H9 (cell line): ENCODE measurements at regions not wholly inside any gene's neighbourhood (a gene's known extent, or its start where the extent isn't known, plus 50 kb on each side); places are given as distances from the start of the nearest gene placed in this dataset.

Experiments
- DNase-seq: peaks from one replicate; pipeline ENCODE4 v3.0.0-alpha.2; 2017
- H2AFZ ChIP-seq: one replicate; pipeline ENCODE4 v1.6.1; 2013; ENCODE audit warnings: mild to moderate bottlenecking, low read length, control low read depth, moderate library complexity
- H2AK5ac ChIP-seq: 2 replicates; pipeline ENCODE4 v1.6.1; 2013; ENCODE audit warnings: low read length, control low read depth, mixed read lengths; ENCODE audit not compliant: insufficient read length
- H2BK120ac ChIP-seq: one replicate; pipeline ENCODE4 v1.6.1; 2013; ENCODE audit warnings: low read depth, mild to moderate bottlenecking, low read length, control low read depth, inconsistent platforms; ENCODE audit not compliant: poor library complexity, severe bottlenecking
- H2BK12ac ChIP-seq: 2 replicates; pipeline ENCODE4 v1.6.1; 2013; ENCODE audit warnings: low read length, control low read depth, mixed read lengths, low read depth; ENCODE audit not compliant: insufficient read length
- H2BK15ac ChIP-seq: 2 replicates; pipeline ENCODE4 v1.6.1; 2013; ENCODE audit warnings: low read depth, low read length, control low read depth
- H2BK20ac ChIP-seq: one replicate; pipeline ENCODE4 v1.6.1; 2013; ENCODE audit warnings: low read depth, mild to moderate bottlenecking, low read length, control low read depth, inconsistent platforms; ENCODE audit not compliant: poor library complexity, severe bottlenecking
- H2BK5ac ChIP-seq: 2 replicates; pipeline ENCODE4 v1.6.1; 2013; ENCODE audit warnings: low read length, control low read depth, mixed read lengths; ENCODE audit not compliant: insufficient read length
- H3K14ac ChIP-seq: 2 replicates; pipeline ENCODE4 v1.6.1; 2013; ENCODE audit warnings: low read length, control low read depth; ENCODE audit not compliant: insufficient read depth
- H3K18ac ChIP-seq: 2 replicates; pipeline ENCODE4 v1.6.1; 2013; ENCODE audit warnings: low read depth, mild to moderate bottlenecking, mixed read lengths, low read length, control low read depth; ENCODE audit not compliant: insufficient read length
- H3K23ac ChIP-seq: 2 replicates; pipeline ENCODE4 v1.6.1; 2013; ENCODE audit warnings: low read length, control low read depth, mixed read lengths, low read depth; ENCODE audit not compliant: insufficient read length
- H3K23me2 ChIP-seq: 2 replicates; pipeline ENCODE4 v1.6.1; 2013; ENCODE audit warnings: low read depth, mild to moderate bottlenecking, mixed read lengths, low read length, control low read depth; ENCODE audit not compliant: insufficient read length, poor library complexity, severe bottlenecking
- H3K27ac ChIP-seq: 2 replicates; pipeline ENCODE4 v1.5.1; 2013; ENCODE audit warnings: low read length, control low read depth, mixed read lengths, low read depth; ENCODE audit not compliant: insufficient read length
- H3K27me3 ChIP-seq: 2 replicates; pipeline ENCODE4 v1.6.1; 2013; ENCODE audit warnings: low read length, control low read depth, inconsistent platforms; ENCODE audit not compliant: insufficient read depth
- H3K4ac ChIP-seq: 2 replicates; pipeline ENCODE4 v1.6.1; 2013; ENCODE audit warnings: low read depth, mild to moderate bottlenecking, control low read depth, inconsistent platforms, low read length, moderate library complexity
- H3K4me1 ChIP-seq: 2 replicates; pipeline ENCODE4 v1.6.1; 2013; ENCODE audit warnings: low read length, control low read depth, inconsistent platforms; ENCODE audit not compliant: insufficient read depth
- H3K4me2 ChIP-seq: 2 replicates; pipeline ENCODE4 v1.6.1; 2013; ENCODE audit warnings: low read length, control low read depth, mixed read lengths; ENCODE audit not compliant: insufficient read length, insufficient read depth
- H3K56ac ChIP-seq: 2 replicates; pipeline ENCODE4 v1.6.1; 2013; ENCODE audit warnings: low read depth, mild to moderate bottlenecking, mixed read lengths, low read length, control low read depth; ENCODE audit not compliant: insufficient read length
- H3K79me1 ChIP-seq: 2 replicates; pipeline ENCODE4 v1.6.1; 2013; ENCODE audit warnings: low read depth, mild to moderate bottlenecking, moderate library complexity, low read length, control low read depth, inconsistent platforms; ENCODE audit not compliant: insufficient read depth, poor library complexity, severe bottlenecking
- H3K79me2 ChIP-seq: 2 replicates; pipeline ENCODE4 v1.6.1; 2013; ENCODE audit warnings: low read length, control low read depth, inconsistent platforms; ENCODE audit not compliant: insufficient read depth
- H3K9ac ChIP-seq: 2 replicates; pipeline ENCODE4 v1.6.1; 2013; ENCODE audit warnings: low read length, control low read depth, mixed read lengths; ENCODE audit not compliant: insufficient read length; ENCODE audit errors: extremely low read depth
- H3K9me3 ChIP-seq: one replicate; pipeline ENCODE4 v1.6.1; 2013; ENCODE audit warnings: low read depth, low read length, inconsistent platforms; ENCODE audit not compliant: control insufficient read depth
- H3T11ph ChIP-seq: one replicate; pipeline ENCODE4 v1.6.1; 2013; ENCODE audit warnings: mild to moderate bottlenecking, low read length, control low read depth, inconsistent platforms
- H4K20me1 ChIP-seq: one replicate; pipeline ENCODE4 v1.6.1; 2013; ENCODE audit not compliant: control insufficient read depth, insufficient read length, insufficient read depth
- H4K5ac ChIP-seq: 2 replicates; pipeline ENCODE4 v1.6.1; 2013; ENCODE audit warnings: low read depth, mild to moderate bottlenecking, mixed read lengths, low read length, control low read depth; ENCODE audit not compliant: insufficient read length
- H4K8ac ChIP-seq: replicated peaks from 2 replicates; pipeline ENCODE4 v1.6.1; 2013; ENCODE audit warnings: low read length, control low read depth, mixed read lengths, low read depth; ENCODE audit not compliant: insufficient read length
- H4K91ac ChIP-seq: 2 replicates; pipeline ENCODE4 v1.6.1; 2013; ENCODE audit warnings: low read depth, mild to moderate bottlenecking, moderate library complexity, mixed read lengths, low read length, control low read depth; ENCODE audit not compliant: insufficient read length
- H3K27ac Mint-ChIP-seq, 3 experiments: 2 replicates in 2 of 3; 3 replicates in 1 of 3; pipeline ENCODE4 v1.8.0; 2020 to 2021; ENCODE audit warnings: mixed read lengths in 3 of 3, mild to moderate bottlenecking in 1 of 3, moderate library complexity in 1 of 3
- H3K27me3 Mint-ChIP-seq: 2 replicates; pipeline ENCODE4 v1.8.0; 2021; ENCODE audit warnings: low read depth, mild to moderate bottlenecking, moderate library complexity, mixed read lengths
- H3K36me3 Mint-ChIP-seq, 3 experiments: 2 replicates in 2 of 3; 3 replicates in 1 of 3; pipeline ENCODE4 v1.8.0; 2020 to 2021; ENCODE audit warnings: low read depth in 3 of 3, mixed read lengths in 3 of 3; ENCODE audit not compliant: insufficient read depth in 1 of 3
- H3K4me1 Mint-ChIP-seq, 2 experiments: 2 replicates each; pipeline ENCODE4 v1.8.0; 2020; ENCODE audit warnings: mixed read lengths in 2 of 2
- H3K4me3 Mint-ChIP-seq, 2 experiments: 2 replicates in 1 of 2; 3 replicates in 1 of 2; pipeline ENCODE4 v1.8.0; 2020 to 2021; ENCODE audit warnings: mild to moderate bottlenecking in 2 of 2, mixed read lengths in 2 of 2, moderate library complexity in 1 of 2
- H3K9me3 Mint-ChIP-seq, 2 experiments: 2 replicates in 1 of 2; 3 replicates in 1 of 2; pipeline ENCODE4 v1.8.0; 2020; ENCODE audit warnings: mild to moderate bottlenecking in 2 of 2, mixed read lengths in 2 of 2, moderate library complexity in 1 of 2
- WGBS: extraction: QIAGEN DNeasy Blood & Tissue Kit; methylation state at CpG from one replicate; pipeline ENCODE4 v1.1.7; 2013; ENCODE audit warnings: missing lambda C conversion rate, low lambda C conversion rate, mixed read lengths; ENCODE audit not compliant: insufficient read length; ENCODE audit errors: extremely low coverage; 5-methylcytosine and 5-hydroxymethylcytosine counted together
- TF ChIP-seq, protein P1 (sequence below): fragments of 200-600 bp; sonication (generic); conservative IDR thresholded peaks from 3 replicates; pipeline ENCODE4 v1.8.0; 2021; ENCODE audit warnings: antibody characterized with exemption, mild to moderate bottlenecking

DNA sequence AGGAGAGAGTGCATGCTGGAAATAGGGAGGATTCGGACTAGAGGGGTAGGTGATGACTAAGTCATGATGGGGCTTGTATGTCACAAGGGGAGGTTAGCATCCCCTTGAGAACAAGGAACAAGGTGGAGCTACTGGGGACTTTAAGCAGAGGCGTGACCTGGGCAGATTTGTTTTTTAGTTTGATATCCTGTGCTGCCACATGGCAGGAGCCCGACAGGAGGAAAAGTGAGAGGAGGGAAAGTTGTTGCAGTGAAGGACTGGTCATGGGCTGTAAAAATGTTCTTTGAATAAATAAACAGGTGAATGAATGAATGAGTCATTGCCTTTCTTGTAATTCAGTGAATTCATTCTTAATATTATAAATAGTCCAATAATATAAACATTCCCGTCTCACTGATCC, 365.1 kb upstream of the CDH5 start:
- Mint-ChIP-seq H3K4me3 (no peak overlapping the region), H3K27ac (no peak overlapping the region; a peak in 1 of 7 replicates), H3K9me3 (no peaks in the 10 kb centered on the region; a peak in 3 of 5 replicates), H3K27me3 (no peaks in the 10 kb centered on the region), H3K4me1 (peaks cover 9% of the 10 kb centered on the region in 2 experiments), H3K36me3 (no peaks in the 10 kb centered on the region; a peak in 1 of 7 replicates)
- Histone ChIP-seq H3K9ac (no peak overlapping the region), H3K56ac (no peak overlapping the region), H4K5ac (no peak overlapping the region), H4K20me1 (no peaks in the 10 kb centered on the region), H2BK20ac (no peak overlapping the region), H3K4me1 (no peaks in the 10 kb centered on the region), H3K9me3 (no peaks in the 10 kb centered on the region), H2BK120ac (no peak overlapping the region), H2AFZ (no peak overlapping the region), H3K23me2 (no peaks in the 10 kb centered on the region), H3K14ac (no peak overlapping the region), H3T11ph (no peak overlapping the region), H3K4ac (no peak overlapping the region), H2BK5ac (no peak overlapping the region), H4K91ac (no peak overlapping the region), H3K27ac (no peak overlapping the region), H2AK5ac (no peak overlapping the region), H3K4me2 (no peak overlapping the region), H3K23ac (no peak overlapping the region), H3K18ac (no peak overlapping the region), H4K8ac (no peak overlapping the region), H3K79me1 (no peaks in the 10 kb centered on the region), H2BK15ac (no peak overlapping the region), H3K79me2 (no peaks in the 10 kb centered on the region), H3K27me3 (no peaks in the 10 kb centered on the region), H2BK12ac (no peak overlapping the region)
- WGBS, result no CpG with 5 or more reads among the region's 4 CpGs
- TF ChIP-seq, protein P1, sequence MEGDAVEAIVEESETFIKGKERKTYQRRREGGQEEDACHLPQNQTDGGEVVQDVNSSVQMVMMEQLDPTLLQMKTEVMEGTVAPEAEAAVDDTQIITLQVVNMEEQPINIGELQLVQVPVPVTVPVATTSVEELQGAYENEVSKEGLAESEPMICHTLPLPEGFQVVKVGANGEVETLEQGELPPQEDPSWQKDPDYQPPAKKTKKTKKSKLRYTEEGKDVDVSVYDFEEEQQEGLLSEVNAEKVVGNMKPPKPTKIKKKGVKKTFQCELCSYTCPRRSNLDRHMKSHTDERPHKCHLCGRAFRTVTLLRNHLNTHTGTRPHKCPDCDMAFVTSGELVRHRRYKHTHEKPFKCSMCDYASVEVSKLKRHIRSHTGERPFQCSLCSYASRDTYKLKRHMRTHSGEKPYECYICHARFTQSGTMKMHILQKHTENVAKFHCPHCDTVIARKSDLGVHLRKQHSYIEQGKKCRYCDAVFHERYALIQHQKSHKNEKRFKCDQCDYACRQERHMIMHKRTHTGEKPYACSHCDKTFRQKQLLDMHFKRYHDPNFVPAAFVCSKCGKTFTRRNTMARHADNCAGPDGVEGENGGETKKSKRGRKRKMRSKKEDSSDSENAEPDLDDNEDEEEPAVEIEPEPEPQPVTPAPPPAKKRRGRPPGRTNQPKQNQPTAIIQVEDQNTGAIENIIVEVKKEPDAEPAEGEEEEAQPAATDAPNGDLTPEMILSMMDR, result no peak
- no peak for DNase-seq
